PC-9 (cell line): ENCODE measurements at regions not wholly inside any gene's neighbourhood (a gene's known extent, or its start where the extent isn't known, plus 50 kb on each side); places are given as distances from the start of the nearest gene placed in this dataset.

Experiments
- EZH2 ChIP-seq: fragments of 200-600 bp; sonication (generic); IDR thresholded peaks from 2 replicates; pipeline ENCODE4 v1.8.0; 2017; ENCODE audit warnings: antibody characterized with exemption, low read depth
- TF ChIP-seq, protein P1 (sequence below): fragments of 200-600 bp; sonication (generic); conservative IDR thresholded peaks from 2 replicates; pipeline ENCODE4 v1.6.1; 2017; ENCODE audit warnings: mixed run types, antibody characterized with exemption, mild to moderate bottlenecking, moderate library complexity

GRCh38 chr4:74682567-74683359 is 111.6 kb downstream of the BTC start:
- TF ChIP-seq, protein P1, sequence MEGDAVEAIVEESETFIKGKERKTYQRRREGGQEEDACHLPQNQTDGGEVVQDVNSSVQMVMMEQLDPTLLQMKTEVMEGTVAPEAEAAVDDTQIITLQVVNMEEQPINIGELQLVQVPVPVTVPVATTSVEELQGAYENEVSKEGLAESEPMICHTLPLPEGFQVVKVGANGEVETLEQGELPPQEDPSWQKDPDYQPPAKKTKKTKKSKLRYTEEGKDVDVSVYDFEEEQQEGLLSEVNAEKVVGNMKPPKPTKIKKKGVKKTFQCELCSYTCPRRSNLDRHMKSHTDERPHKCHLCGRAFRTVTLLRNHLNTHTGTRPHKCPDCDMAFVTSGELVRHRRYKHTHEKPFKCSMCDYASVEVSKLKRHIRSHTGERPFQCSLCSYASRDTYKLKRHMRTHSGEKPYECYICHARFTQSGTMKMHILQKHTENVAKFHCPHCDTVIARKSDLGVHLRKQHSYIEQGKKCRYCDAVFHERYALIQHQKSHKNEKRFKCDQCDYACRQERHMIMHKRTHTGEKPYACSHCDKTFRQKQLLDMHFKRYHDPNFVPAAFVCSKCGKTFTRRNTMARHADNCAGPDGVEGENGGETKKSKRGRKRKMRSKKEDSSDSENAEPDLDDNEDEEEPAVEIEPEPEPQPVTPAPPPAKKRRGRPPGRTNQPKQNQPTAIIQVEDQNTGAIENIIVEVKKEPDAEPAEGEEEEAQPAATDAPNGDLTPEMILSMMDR = no peak
- TF ChIP-seq EZH2 = no peak
